ENCODE measurements at regions not wholly inside any gene's neighbourhood (a gene's known extent, or its start where the extent isn't known, plus 50 kb on each side); places are given as distances from the start of the nearest gene placed in this dataset.

DNA sequence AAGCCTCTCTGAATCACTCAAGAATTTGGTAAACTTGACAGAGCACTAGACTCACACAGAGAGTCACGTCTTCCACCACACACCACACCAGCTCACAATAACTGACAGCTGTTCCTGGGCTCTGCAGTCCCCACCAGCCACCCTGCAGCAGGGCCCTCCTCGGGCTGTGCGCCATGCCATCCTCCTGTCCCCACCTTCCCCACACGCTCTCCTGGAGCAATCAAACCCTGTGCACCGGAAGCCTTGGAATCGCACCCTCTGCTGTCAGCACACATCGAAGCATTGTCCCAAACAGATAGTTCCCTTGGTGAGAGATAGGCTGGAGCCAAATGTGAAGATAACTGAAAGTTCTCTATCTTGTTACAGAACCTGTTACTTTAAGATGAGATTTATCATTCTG is 191.0 kb downstream of the TBXT start:
- no peaks in the 10 kb centered on the region for H3K4me1 ChIP-seq

DNA sequence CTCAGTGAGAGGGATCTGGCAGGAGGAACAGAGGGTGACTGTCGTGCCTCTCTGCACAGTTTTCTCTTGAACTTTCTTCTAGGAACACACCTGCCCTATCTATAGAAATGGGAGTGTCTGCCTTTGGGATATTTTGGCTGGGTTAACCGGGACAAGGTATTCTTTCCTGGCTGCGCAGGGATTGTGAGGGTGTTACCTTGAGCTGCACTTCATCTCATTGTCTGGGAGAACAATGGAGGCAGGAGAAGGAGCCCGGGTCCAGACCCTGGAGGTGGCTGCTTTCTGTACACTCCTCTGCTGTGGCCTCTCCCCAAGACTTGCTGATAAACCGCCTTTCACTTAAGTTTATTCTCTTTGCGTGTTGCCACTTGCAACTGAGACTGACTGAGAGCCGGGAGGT is 192.8 kb downstream of the TBXT start:
- H3K27ac ChIP-seq, result no peak overlapping the region
- TF ChIP-seq POLR2A (IDR thresholded peaks at IDR 0.05), result no peak
- TF ChIP-seq, protein P1, sequence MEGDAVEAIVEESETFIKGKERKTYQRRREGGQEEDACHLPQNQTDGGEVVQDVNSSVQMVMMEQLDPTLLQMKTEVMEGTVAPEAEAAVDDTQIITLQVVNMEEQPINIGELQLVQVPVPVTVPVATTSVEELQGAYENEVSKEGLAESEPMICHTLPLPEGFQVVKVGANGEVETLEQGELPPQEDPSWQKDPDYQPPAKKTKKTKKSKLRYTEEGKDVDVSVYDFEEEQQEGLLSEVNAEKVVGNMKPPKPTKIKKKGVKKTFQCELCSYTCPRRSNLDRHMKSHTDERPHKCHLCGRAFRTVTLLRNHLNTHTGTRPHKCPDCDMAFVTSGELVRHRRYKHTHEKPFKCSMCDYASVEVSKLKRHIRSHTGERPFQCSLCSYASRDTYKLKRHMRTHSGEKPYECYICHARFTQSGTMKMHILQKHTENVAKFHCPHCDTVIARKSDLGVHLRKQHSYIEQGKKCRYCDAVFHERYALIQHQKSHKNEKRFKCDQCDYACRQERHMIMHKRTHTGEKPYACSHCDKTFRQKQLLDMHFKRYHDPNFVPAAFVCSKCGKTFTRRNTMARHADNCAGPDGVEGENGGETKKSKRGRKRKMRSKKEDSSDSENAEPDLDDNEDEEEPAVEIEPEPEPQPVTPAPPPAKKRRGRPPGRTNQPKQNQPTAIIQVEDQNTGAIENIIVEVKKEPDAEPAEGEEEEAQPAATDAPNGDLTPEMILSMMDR (IDR thresholded peaks at IDR 0.05), result no peak
- no peaks in the 10 kb centered on the region for H3K27me3 ChIP-seq
- DNase-seq, result no peak
- no peaks in the 10 kb centered on the region for H3K36me3 ChIP-seq
- H3K4me3 ChIP-seq, result no peak overlapping the region
- H3K9me3 ChIP-seq, result no peaks in the 10 kb centered on the region
- no peaks in the 10 kb centered on the region for H3K4me1 ChIP-seq

More for the DNA sequence above, 191.0 kb downstream of the TBXT start:
- no peak for DNase-seq
- Histone ChIP-seq H3K36me3 (no peaks in the 10 kb centered on the region), H3K9me3 (no peaks in the 10 kb centered on the region), H3K27me3 (no peaks in the 10 kb centered on the region), H3K4me3 (no peak overlapping the region), H3K27ac (no peak overlapping the region)
- TF ChIP-seq, protein P1 (IDR thresholded peaks at IDR 0.05), result no peak
- TF ChIP-seq POLR2A (IDR thresholded peaks at IDR 0.05), result no peak

DNA sequence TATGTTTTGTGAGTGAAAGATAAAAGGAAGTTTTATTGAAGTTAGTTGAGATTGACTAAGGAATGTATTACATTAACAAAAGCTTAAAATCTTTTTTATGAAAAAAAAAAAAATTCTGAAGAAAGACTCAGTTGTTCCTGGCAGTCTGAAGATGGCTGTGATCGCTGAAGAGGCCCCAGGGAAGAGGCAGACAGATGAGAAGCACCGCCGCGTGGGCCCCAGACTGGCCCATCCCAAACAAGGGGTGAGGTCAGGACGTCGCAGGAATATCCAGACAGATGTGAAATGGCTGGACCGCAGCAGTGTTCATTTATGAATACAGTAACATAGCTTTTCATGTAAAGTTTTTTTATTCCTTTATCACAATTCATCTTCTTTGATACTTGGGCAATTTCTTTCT is 194.2 kb downstream of the TBXT start:
- no peak for DNase-seq
- Histone ChIP-seq H3K27me3 (no peaks in the 10 kb centered on the region), H3K27ac (no peak overlapping the region), H3K4me3 (no peak overlapping the region), H3K4me1 (no peaks in the 10 kb centered on the region), H3K9me3 (no peaks in the 10 kb centered on the region), H3K36me3 (no peaks in the 10 kb centered on the region)
- TF ChIP-seq POLR2A (IDR thresholded peaks at IDR 0.05), result no peak
- TF ChIP-seq, protein P1 (IDR thresholded peaks at IDR 0.05), result no peak

DNA sequence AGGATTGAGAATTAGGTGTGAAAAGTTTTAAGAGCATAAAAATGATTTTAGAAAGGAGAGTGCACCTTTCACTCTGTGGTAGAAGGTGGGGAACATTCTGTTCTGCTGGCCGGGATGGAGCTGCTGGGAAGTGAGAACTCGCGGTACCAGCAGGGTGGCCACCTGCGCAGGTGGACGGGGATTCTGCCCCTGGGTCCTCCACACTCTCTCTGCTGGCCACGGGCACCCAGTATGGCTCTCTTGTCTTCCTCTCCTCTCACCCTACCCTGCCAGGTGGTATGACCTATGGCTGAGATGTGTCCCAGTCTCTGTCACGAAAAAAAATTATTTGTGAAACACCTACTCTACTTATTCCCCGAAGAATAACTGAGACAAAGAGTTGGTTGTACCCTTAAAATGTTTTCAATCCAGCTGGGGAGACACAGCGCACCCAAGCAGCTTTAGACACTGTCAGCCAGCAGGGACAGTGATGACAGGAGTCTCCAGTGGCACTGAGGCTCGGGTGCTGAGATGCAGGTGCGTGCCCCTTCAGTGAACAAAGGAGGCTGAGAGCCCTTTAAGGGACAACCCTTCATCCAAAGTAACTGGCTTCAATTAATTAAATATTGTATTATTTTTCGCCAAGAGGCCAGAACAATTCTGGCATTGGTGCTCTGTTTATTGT is 195.4 kb downstream of the TBXT start:
- no peaks in the 10 kb centered on the region for H3K36me3 ChIP-seq
- no peaks in the 10 kb centered on the region for H3K27me3 ChIP-seq
- no peak for DNase-seq
- TF ChIP-seq, protein P1 (IDR thresholded peaks at IDR 0.05), result no peak
- TF ChIP-seq POLR2A (IDR thresholded peaks at IDR 0.05), result no peak
- H3K4me3 ChIP-seq, result no peak overlapping the region
- H3K27ac ChIP-seq, result no peak overlapping the region
- no peaks in the 10 kb centered on the region for H3K9me3 ChIP-seq
- H3K4me1 ChIP-seq, result no peaks in the 10 kb centered on the region

DNA sequence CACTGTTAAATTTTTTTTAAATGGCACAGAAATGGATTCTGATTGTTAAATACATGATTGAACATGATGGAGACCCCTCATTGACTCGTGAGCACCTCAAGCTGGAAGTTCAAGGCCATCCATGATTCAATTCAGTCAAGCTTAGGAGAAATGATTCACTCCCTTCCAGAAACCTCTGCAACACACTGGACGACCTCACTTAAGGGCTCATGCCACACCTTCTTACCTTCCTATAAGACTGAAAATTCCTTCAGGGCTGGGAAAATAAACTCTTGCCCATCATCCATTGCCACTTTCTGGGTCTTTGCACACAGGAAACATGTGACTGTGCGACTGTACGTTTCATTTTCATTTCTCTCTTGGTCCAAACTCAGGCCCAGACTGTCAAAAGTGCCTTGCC is 196.4 kb downstream of the TBXT start:
- Histone ChIP-seq H3K4me1 (no peaks in the 10 kb centered on the region), H3K4me3 (no peak overlapping the region), H3K27me3 (no peaks in the 10 kb centered on the region), H3K27ac (no peak overlapping the region), H3K9me3 (no peaks in the 10 kb centered on the region), H3K36me3 (no peaks in the 10 kb centered on the region)
- TF ChIP-seq POLR2A (IDR thresholded peaks at IDR 0.05), result no peak
- TF ChIP-seq, protein P1 (IDR thresholded peaks at IDR 0.05), result no peak
- DNase-seq, result no peak

DNA sequence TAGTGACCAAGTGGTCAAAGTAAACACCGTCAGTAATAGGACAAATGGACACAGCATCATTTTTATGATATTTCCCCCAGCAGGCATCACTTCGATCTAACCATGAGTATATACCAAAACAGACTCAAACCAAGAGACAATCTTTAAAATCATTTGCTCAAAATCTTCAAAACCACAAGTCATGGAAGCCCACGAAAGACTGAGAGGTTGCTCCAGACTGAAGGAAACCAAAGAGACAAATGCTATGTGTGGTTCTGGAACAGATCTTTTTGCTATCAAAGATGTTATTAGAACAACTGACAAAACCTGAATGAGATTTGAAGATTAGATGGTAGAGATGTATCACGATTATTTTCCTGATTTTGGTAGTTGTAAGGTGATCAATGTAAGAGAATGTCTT is 197.7 kb downstream of the TBXT start:
- no peak overlapping the region for H3K4me3 ChIP-seq
- no peaks in the 10 kb centered on the region for H3K9me3 ChIP-seq
- H3K4me1 ChIP-seq, result no peaks in the 10 kb centered on the region
- H3K36me3 ChIP-seq, result no peaks in the 10 kb centered on the region
- no peak for TF ChIP-seq POLR2A (IDR thresholded peaks at IDR 0.05)
- TF ChIP-seq, protein P1 (IDR thresholded peaks at IDR 0.05), result no peak
- H3K27ac ChIP-seq, result no peak overlapping the region
- H3K27me3 ChIP-seq, result no peaks in the 10 kb centered on the region
- no peak for DNase-seq
